ENCODE measurements at regions not wholly inside any gene's neighbourhood (a gene's known extent, or its start where the extent isn't known, plus 50 kb on each side); places are given as distances from the start of the nearest gene placed in this dataset.
A peak's percentile ranks its signal among the peaks of the same experiment; 100 is the strongest.
"Not testable (repeated sequence)": the region's sequence is repeated elsewhere in the genome, so short reads cannot be mapped to it uniquely, and the experiment has no call there.

- TF ChIP-seq, protein P1, sequence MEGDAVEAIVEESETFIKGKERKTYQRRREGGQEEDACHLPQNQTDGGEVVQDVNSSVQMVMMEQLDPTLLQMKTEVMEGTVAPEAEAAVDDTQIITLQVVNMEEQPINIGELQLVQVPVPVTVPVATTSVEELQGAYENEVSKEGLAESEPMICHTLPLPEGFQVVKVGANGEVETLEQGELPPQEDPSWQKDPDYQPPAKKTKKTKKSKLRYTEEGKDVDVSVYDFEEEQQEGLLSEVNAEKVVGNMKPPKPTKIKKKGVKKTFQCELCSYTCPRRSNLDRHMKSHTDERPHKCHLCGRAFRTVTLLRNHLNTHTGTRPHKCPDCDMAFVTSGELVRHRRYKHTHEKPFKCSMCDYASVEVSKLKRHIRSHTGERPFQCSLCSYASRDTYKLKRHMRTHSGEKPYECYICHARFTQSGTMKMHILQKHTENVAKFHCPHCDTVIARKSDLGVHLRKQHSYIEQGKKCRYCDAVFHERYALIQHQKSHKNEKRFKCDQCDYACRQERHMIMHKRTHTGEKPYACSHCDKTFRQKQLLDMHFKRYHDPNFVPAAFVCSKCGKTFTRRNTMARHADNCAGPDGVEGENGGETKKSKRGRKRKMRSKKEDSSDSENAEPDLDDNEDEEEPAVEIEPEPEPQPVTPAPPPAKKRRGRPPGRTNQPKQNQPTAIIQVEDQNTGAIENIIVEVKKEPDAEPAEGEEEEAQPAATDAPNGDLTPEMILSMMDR (conservative IDR thresholded peaks at IDR 0.05), result no peak
Observed at GRCh38 chr12:56872366-56872765, 61.8 kb downstream of the SDR9C7 start.

DNA sequence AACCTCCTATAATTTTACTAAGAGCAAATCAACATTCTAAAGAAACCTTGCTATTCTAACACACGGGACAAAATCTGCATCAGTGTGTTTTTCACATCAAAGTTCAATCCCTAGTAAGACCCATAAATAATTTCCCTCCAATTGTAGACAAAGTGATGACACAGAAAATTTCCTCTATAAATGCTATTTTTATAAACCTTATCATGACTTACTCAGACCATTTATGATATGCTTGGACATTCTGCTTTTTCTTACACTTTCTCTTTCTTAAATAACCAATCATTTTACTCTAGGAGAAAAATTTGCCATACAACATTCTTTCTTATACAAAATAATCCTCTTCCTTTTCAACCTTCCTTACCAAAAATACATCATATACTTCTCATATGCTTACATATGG, 67.0 kb downstream of the SDR9C7 start:
- H3K27ac ChIP-seq, result no peak overlapping the region
- TF ChIP-seq, protein P1 (conservative IDR thresholded peaks at IDR 0.05), result no peak

More at GRCh38 chr12:56872366-56872765, 61.8 kb downstream of the SDR9C7 start:
- H3K27ac ChIP-seq, result peak overlapping the region; percentile 77

DNA sequence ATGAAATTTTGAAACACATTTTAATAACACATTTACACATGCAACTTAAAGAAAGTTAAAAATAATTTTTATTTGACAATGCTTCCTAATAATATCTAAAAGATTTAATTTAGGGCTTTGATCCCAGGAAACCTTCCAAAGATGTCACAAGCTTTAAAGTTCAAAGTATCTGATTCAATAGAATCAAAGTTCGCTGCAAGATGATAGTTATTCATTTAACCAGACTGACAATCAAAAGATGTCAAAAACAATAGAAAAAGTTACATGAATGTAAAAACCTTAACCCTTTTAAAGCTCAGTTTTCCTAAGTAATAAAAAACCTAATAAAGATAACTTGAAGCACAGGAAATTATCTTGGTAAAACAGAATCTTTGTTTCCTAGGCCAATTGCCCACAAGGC, 67.7 kb downstream of the SDR9C7 start:
- H3K27ac ChIP-seq, result no peak overlapping the region
- TF ChIP-seq, protein P1 (conservative IDR thresholded peaks at IDR 0.05), result no peak

GRCh38 chr12:56864318-56864717, 69.9 kb downstream of the SDR9C7 start:
- no peak overlapping the region for H3K27ac ChIP-seq
- TF ChIP-seq, protein P1 (conservative IDR thresholded peaks at IDR 0.05), result no peak

DNA sequence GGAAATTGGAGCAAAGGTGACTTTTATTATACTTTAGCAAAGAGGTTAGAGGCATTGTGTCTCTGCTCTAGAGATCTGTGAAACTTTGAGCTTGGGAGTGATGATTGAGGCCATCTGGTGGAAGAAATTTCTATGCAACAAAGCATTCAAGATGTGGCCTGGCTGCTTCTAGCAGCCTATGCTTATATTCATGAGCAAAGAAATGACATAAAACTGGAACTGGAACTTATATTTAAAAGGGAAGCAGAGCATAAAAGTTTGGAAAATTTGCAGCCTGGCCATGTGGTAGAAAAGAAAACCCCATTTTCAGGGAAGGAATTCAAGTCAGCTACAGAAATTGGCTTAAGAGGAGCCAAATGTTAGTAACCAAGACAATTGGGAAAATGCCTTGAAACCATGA, 70.4 kb downstream of the SDR9C7 start:
- TF ChIP-seq, protein P1 (conservative IDR thresholded peaks at IDR 0.05), result no peak
- no peak overlapping the region for H3K27ac ChIP-seq

- H3K27ac ChIP-seq, result no peak overlapping the region
- TF ChIP-seq, protein P1 (conservative IDR thresholded peaks at IDR 0.05), result no peak
Observed at GRCh38 chr12:56862264-56862663, 71.9 kb downstream of the SDR9C7 start.

DNA sequence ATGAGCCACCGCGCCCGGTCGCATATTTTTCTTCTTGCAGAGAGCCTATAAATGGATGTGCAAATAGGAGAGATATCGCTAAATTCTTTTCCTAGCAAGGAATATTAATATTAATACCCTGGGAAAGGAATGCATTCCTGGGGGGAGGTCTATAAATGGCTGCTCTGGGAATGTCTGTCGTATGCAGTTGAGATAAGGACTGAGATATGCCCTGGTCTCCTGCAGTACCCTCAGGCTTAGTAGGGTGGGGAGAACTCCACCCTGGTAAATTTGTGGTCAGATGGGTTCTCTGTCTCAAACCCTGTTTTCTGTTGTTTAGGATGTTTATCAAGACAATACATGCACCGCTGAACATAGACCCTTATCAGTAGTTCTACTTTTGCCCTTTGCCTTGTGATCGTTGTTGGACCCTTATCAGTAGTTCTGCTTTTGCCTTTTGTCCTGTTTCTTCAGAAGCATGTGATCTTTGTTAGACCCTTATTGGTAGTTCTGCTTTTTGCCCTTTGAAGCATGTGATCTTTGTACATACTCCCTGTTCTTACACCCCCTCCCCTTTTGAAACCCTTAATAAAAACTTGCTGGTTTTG, 80.7 kb downstream of the SDR9C7 start:
- H3K27ac ChIP-seq, result not testable (repeated sequence)

DNA sequence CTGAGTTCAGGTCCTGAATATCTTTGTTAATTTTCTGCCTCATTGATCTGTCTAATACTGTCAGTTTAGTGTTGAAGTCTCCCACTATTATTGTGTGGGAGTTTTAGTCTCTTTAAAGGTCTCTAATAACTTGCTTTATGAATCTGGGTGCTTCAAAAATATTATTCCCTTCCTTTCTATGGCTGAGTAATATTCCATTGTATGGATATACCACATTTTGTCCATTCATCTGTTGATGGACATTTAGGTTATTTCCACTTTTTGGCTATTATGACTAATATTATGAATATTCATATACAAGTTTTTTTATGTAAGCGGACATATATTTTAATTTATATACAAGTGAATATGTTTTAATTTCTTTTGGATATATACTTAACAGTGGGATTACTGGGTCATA, 82.7 kb downstream of the SDR9C7 start:
- TF ChIP-seq, protein P1 (conservative IDR thresholded peaks at IDR 0.05), result no peak
- no peak overlapping the region for H3K27ac ChIP-seq

Measured in VCaP (cell line).